Ovary (tissue), 3 donors: ENCODE measurements at regions not wholly inside any gene's neighbourhood (a gene's known extent, or its start where the extent isn't known, plus 50 kb on each side); places are given as distances from the start of the nearest gene placed in this dataset.

ENCODE experiments used
- CTCF ChIP-seq, 3 donors: fragments of 450-650 bp in 2 of 3; fragments of 200-600 bp in 1 of 3; IDR thresholded peaks; one replicate each; pipeline versions ENCODE4 v1.5.1 to v1.8.0; 2016 to 2022; ENCODE audit warnings: antibody characterized with exemption in 3 of 3, mild to moderate bottlenecking in 1 of 3
- EP300 ChIP-seq: sonication (generic); formaldehyde crosslinking; IDR thresholded peaks from one replicate; pipeline ENCODE4 v1.6.1; 2017; ENCODE audit warnings: antibody characterized with exemption
- POLR2A ChIP-seq: fragments of 450-650 bp; IDR thresholded peaks from one replicate; pipeline ENCODE4 v1.6.1; 2017; ENCODE audit warnings: antibody characterized with exemption, mild to moderate bottlenecking, moderate library complexity
- donor health status: DM: no; HTN: no; CAD: no.

DNA sequence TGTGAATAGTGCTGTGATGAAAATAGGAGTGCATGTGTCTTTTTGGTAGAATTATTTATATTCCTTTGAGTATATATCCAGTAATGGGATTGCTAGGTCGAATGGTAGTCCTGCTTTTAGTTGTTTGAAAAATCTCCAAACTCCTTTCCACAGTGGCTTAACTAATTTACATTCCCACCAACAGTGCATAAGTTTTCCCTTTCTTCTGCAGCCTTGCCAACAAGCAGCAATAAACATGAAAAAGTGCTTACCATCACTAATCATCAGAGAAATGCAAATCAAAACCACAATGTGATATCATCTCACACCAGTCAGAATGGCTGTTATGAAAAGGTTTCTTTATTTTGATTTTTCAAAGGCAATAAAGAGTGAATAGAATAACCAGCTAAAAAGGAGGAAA lies 1105.9 kb downstream of the NAALADL2 start:
- TF ChIP-seq CTCF (IDR thresholded peaks at IDR 0.05) (no peak), POLR2A (no peak), EP300 (no peak)
